ENCODE measurements at regions not wholly inside any gene's neighbourhood (a gene's known extent, or its start where the extent isn't known, plus 50 kb on each side); places are given as distances from the start of the nearest gene placed in this dataset.

GRCh38 chr2:215511454-215512346 lies 75.8 kb upstream of the FN1 start (continued):
- no peak for TF ChIP-seq HINFP (CRISPR knock-in tag; IDR thresholded peaks at IDR 0.05; ENCODE audit: low read depth)
- 0 out of 2 replicates have a peak, but pooled peaks have one; percentile 14 for TF ChIP-seq SAP130 (CRISPR knock-in tag; IDR thresholded peaks at IDR 0.05; ENCODE audit: low read depth)
- TF ChIP-seq ZNF232 (CRISPR knock-in tag; IDR thresholded peaks at IDR 0.05; ENCODE audit: borderline replicate concordance), result no peak
- no peak for TF ChIP-seq ZNF274 (CRISPR knock-in tag; IDR thresholded peaks at IDR 0.05)
- no peak for TF ChIP-seq ZMAT5 (CRISPR knock-in tag; IDR thresholded peaks at IDR 0.05; ENCODE audit: borderline replicate concordance, low read depth)
- TF ChIP-seq KDM6A (CRISPR knock-in tag; IDR thresholded peaks at IDR 0.05; ENCODE audit: low read depth), result no peak
- TF ChIP-seq ZNF142 (CRISPR knock-in tag; IDR thresholded peaks at IDR 0.05), result no peak
- TF ChIP-seq ZNF3 (CRISPR knock-in tag; IDR thresholded peaks at IDR 0.05), result no peak
- TF ChIP-seq PHF8 (CRISPR knock-in tag; IDR thresholded peaks at IDR 0.05), result no peak
- TF ChIP-seq ZNF20 (CRISPR knock-in tag; IDR thresholded peaks at IDR 0.05), result no peak
- no peak for TF ChIP-seq PBX2 (CRISPR knock-in tag; IDR thresholded peaks at IDR 0.05)
- TF ChIP-seq HNF4A (CRISPR knock-in tag; IDR thresholded peaks at IDR 0.05), result peak; percentile 71
- TF ChIP-seq KLF11 (CRISPR knock-in tag; IDR thresholded peaks at IDR 0.05), result no peak
- no peak for TF ChIP-seq HNRNPLL (IDR thresholded peaks at IDR 0.05; ENCODE audit: low read depth, low read length, poor library complexity, severe bottlenecking)
- TF ChIP-seq HIVEP1 (CRISPR knock-in tag; IDR thresholded peaks at IDR 0.05), result no peak
- TF ChIP-seq TEAD2 (CRISPR knock-in tag; IDR thresholded peaks at IDR 0.05), result no peak
- no peak for TF ChIP-seq ZNF839 (CRISPR knock-in tag; IDR thresholded peaks at IDR 0.05; ENCODE audit: borderline replicate concordance)
- TF ChIP-seq THYN1 (CRISPR knock-in tag; IDR thresholded peaks at IDR 0.05; ENCODE audit: borderline replicate concordance, low read depth), result no peak

All from HepG2 (cell line).